ENCODE measurements at regions not wholly inside any gene's neighbourhood (a gene's known extent, or its start where the extent isn't known, plus 50 kb on each side); places are given as distances from the start of the nearest gene placed in this dataset.
"Not testable (repeated sequence)": the region's sequence is repeated elsewhere in the genome, so short reads cannot be mapped to it uniquely, and the experiment has no call there.

GRCh38 chr7:69091521-69091920, 506.8 kb upstream of the AUTS2 start:
- no peak for DNase-seq (ENCODE audit: low read depth)

- DNase-seq (ENCODE audit: low read depth) = no peak
These were observed 503.1 kb upstream of the AUTS2 start for GRCh38 chr7:69095127-69095526.

GRCh38 chr7:69095649-69096048, 502.6 kb upstream of the AUTS2 start:
- no peak for DNase-seq (ENCODE audit: low read depth)

GRCh38 chr7:69104023-69104422, 494.3 kb upstream of the AUTS2 start:
- DNase-seq (ENCODE audit: low read depth) = no peak

GRCh38 chr7:69105092-69105491, 493.2 kb upstream of the AUTS2 start:
- DNase-seq (ENCODE audit: low read depth) = no peak

GRCh38 chr7:69105981-69106380, 492.3 kb upstream of the AUTS2 start:
- DNase-seq (ENCODE audit: low read depth) = no peak

GRCh38 chr7:69106449-69106848, 491.8 kb upstream of the AUTS2 start:
- not testable (repeated sequence) for DNase-seq (ENCODE audit: low read depth)

GRCh38 chr7:69106946-69107345, 491.3 kb upstream of the AUTS2 start:
- DNase-seq (ENCODE audit: low read depth) = not testable (repeated sequence)

- DNase-seq (ENCODE audit: low read depth) = no peak
These were observed 490.2 kb upstream of the AUTS2 start for GRCh38 chr7:69108097-69108496.

- DNase-seq (ENCODE audit: low read depth) = no peak
These were observed 489.0 kb upstream of the AUTS2 start for GRCh38 chr7:69109246-69109645.

- DNase-seq (ENCODE audit: low read depth) = no peak
These were observed 488.4 kb upstream of the AUTS2 start for GRCh38 chr7:69109879-69110278.

GRCh38 chr7:69110450-69111050, 487.7 kb upstream of the AUTS2 start:
- DNase-seq (ENCODE audit: low read depth) = no peak

GRCh38 chr7:69114374-69114773, 483.9 kb upstream of the AUTS2 start:
- DNase-seq (ENCODE audit: low read depth) = peak; percentile 3

- no peak for DNase-seq (ENCODE audit: low read depth)
These were observed 482.5 kb upstream of the AUTS2 start for GRCh38 chr7:69115788-69116187.

- DNase-seq (ENCODE audit: low read depth) = not testable (repeated sequence)
These were observed 482.1 kb upstream of the AUTS2 start for GRCh38 chr7:69116196-69116595.

- no peak for DNase-seq (ENCODE audit: low read depth)
These were observed 475.3 kb upstream of the AUTS2 start for GRCh38 chr7:69122953-69123352.

- DNase-seq (ENCODE audit: low read depth) = no peak
These were observed 471.3 kb upstream of the AUTS2 start for GRCh38 chr7:69126896-69127479.

- DNase-seq (ENCODE audit: low read depth) = no peak
These were observed 468.8 kb upstream of the AUTS2 start for GRCh38 chr7:69129524-69129923.

- DNase-seq (ENCODE audit: low read depth) = no peak
These were observed 468.3 kb upstream of the AUTS2 start for GRCh38 chr7:69129951-69130350.

- DNase-seq (ENCODE audit: low read depth) = no peak
These were observed 467.9 kb upstream of the AUTS2 start for GRCh38 chr7:69130396-69130795.

- DNase-seq (ENCODE audit: low read depth) = no peak
These were observed 464.0 kb upstream of the AUTS2 start for GRCh38 chr7:69134316-69134715.

- DNase-seq (ENCODE audit: low read depth) = no peak
These were observed 450.6 kb upstream of the AUTS2 start for GRCh38 chr7:69147631-69148030.

- no peak for DNase-seq (ENCODE audit: low read depth)
These were observed 448.2 kb upstream of the AUTS2 start for GRCh38 chr7:69149804-69150782.

Measured in ELR (cell line).